GM12878 (cell line): ENCODE measurements at regions not wholly inside any gene's neighbourhood (a gene's known extent, or its start where the extent isn't known, plus 50 kb on each side); places are given as distances from the start of the nearest gene placed in this dataset.

Experiments
- ATAC-seq: fragments of 200-7000 bp; cut with Tn5 transposase; 3 replicates; pipeline ENCODE4 v1.9.1; 2020; ENCODE audit warnings: mild to moderate bottlenecking, moderate library complexity
- BruUV-seq: library from RNA; stranded (reverse); fragments of 400-500 nt; replicated peaks from 2 replicates; lab custom pipeline; 2021; lab: Mats Ljungman, UMichigan
- CTCF ChIA-PET: fragments of 300-600 bp; sonication (Branson Sonifier 250); formaldehyde crosslinking; extraction: SDS; loops from one replicate; lab custom pipeline; 2021; ENCODE audit warnings: inconsistent platforms; lab: Yijun Ruan, JAX
- POLR2A ChIA-PET: fragments of 350-600 bp; formaldehyde crosslinking; extraction: SDS; loops from one replicate; lab custom pipeline; 2021; ENCODE audit warnings: inconsistent platforms; lab: Charles Lee
- RAD21 ChIA-PET: fragments of 300-600 bp; sonication (Branson Sonifier 250); formaldehyde crosslinking; loops from one replicate; lab custom pipeline; 2023; ENCODE audit warnings: antibody characterized with exemption; ENCODE audit not compliant: unreplicated experiment; lab: Charles Lee
- SMC1A ChIA-PET: fragments of 300-600 bp; sonication (Branson Sonifier 250); formaldehyde crosslinking; loops from one replicate; lab custom pipeline; 2023; ENCODE audit not compliant: unreplicated experiment, uncharacterized antibody; lab: Charles Lee
- DNase-seq: peaks from one replicate; pipeline ENCODE4 v3.0.0-alpha.2; 2011; ENCODE audit warnings: low read depth, low spot score
- FAIRE-seq: peaks from 3 replicates; lab custom pipeline; 2011; peaks lifted over from hg19 to GRCh38; lab: Jason Lieb, UNC
- H2AFZ ChIP-seq: 2 replicates; pipeline ENCODE4 v1.6.0; 2011; ENCODE audit warnings: low read depth, low read length, control low read depth; ENCODE audit not compliant: control insufficient read depth
- H3K27ac ChIP-seq: 2 replicates; pipeline ENCODE4 v1.5.1; 2011; ENCODE audit warnings: control low read depth; ENCODE audit not compliant: control insufficient read depth, insufficient read depth
- H3K27me3 ChIP-seq, 2 experiments: replicated peaks in 1 of 2; 2 replicates each; pipeline versions ENCODE4 v1.6.0 to v1.6.1; 2011; ENCODE audit warnings: low read length in 1 of 2; ENCODE audit not compliant: control insufficient read depth in 2 of 2, insufficient read depth in 2 of 2
- H3K36me3 ChIP-seq, 2 experiments: 2 replicates each; pipeline ENCODE4 v1.5.1; 2011; ENCODE audit warnings: low read length in 1 of 2; ENCODE audit not compliant: control insufficient read depth in 2 of 2, insufficient read depth in 2 of 2
- H3K4me1 ChIP-seq: 2 replicates; pipeline ENCODE4 v1.6.1; 2011; ENCODE audit warnings: mild to moderate bottlenecking, low read length, moderate library complexity, mixed read lengths; ENCODE audit not compliant: control insufficient read depth, insufficient read depth
- H3K4me2 ChIP-seq: 2 replicates; pipeline ENCODE4 v1.6.0; 2011; ENCODE audit warnings: control low read depth; ENCODE audit not compliant: control insufficient read depth, insufficient read depth
- H3K4me3 ChIP-seq: fragments of 200-600 bp; sonication (generic); 2 replicates; pipeline ENCODE4 v1.5.1; 2016
- H3K79me2 ChIP-seq: 2 replicates; pipeline ENCODE4 v1.6.0; 2011; ENCODE audit warnings: low read length; ENCODE audit not compliant: control insufficient read depth, insufficient read depth
- H3K9ac ChIP-seq: 2 replicates; pipeline ENCODE4 v1.8.0; 2011; ENCODE audit warnings: low read length, control low read depth, mixed read lengths; ENCODE audit not compliant: control insufficient read depth, insufficient read depth
- H3K9me3 ChIP-seq: replicated peaks from 3 replicates; pipeline ENCODE4 v1.5.1; 2011; ENCODE audit warnings: mild to moderate bottlenecking, low read length; ENCODE audit not compliant: control insufficient read depth, insufficient read depth
- H4K20me1 ChIP-seq: 2 replicates; pipeline ENCODE4 v1.6.0; 2011; ENCODE audit not compliant: control insufficient read depth, insufficient read depth
- FOXK2 ChIP-seq: fragments of 450-650 bp; IDR thresholded peaks from 2 replicates; pipeline ENCODE4 v1.6.1; 2017; ENCODE audit warnings: mild to moderate bottlenecking, moderate library complexity
- GATAD2B ChIP-seq: fragments of 450-650 bp; conservative IDR thresholded peaks from 2 replicates; pipeline ENCODE4 v1.6.1; 2017; ENCODE audit warnings: low read depth, mild to moderate bottlenecking, moderate library complexity
- HDAC2 ChIP-seq: fragments of 200-600 bp; sonication (generic); IDR thresholded peaks from 2 replicates; pipeline ENCODE4 v1.6.1; 2017
- MTA2 ChIP-seq: fragments of 450-650 bp; IDR thresholded peaks from 2 replicates; pipeline ENCODE4 v1.6.1; 2016; ENCODE audit warnings: low read depth, mild to moderate bottlenecking, moderate library complexity
- MYB ChIP-seq: fragments of 150-350 bp; IDR thresholded peaks from 2 replicates; pipeline ENCODE4 v1.6.1; 2014; ENCODE audit warnings: mild to moderate bottlenecking, low read depth, low read length, borderline replicate concordance
- NFXL1 ChIP-seq: fragments of 450-650 bp; IDR thresholded peaks from 2 replicates; pipeline ENCODE4 v1.6.1; 2017; ENCODE audit warnings: antibody characterized with exemption, mild to moderate bottlenecking, borderline replicate concordance
- NR2C2 ChIP-seq: IDR thresholded peaks from 2 replicates; pipeline ENCODE4 v1.6.1; 2011; ENCODE audit warnings: borderline replicate concordance, low read depth; ENCODE audit not compliant: control insufficient read depth, insufficient read length
- SIN3A ChIP-seq: IDR thresholded peaks from 2 replicates; pipeline ENCODE4 v1.6.1; 2012; ENCODE audit warnings: low read depth, low read length, improper control_type of control experiment
- SUZ12 ChIP-seq: fragments of 200-600 bp; sonication (generic); IDR thresholded peaks from one replicate; pipeline ENCODE4 v1.6.1; 2018; ENCODE audit warnings: antibody characterized with exemption, mild to moderate bottlenecking; ENCODE audit not compliant: unreplicated experiment
- USF1 ChIP-seq: IDR thresholded peaks from 2 replicates; pipeline ENCODE4 v1.6.1; 2011; ENCODE audit warnings: borderline replicate concordance, low read depth, mild to moderate bottlenecking, moderate library complexity, mixed read lengths, low read length; ENCODE audit not compliant: insufficient read depth; ENCODE audit errors: extremely low read length
- ZNF274 ChIP-seq: IDR thresholded peaks from one replicate; pipeline ENCODE4 v1.8.0; 2011; ENCODE audit not compliant: insufficient read length, insufficient read depth
- ZZZ3 ChIP-seq: IDR thresholded peaks from 2 replicates; pipeline ENCODE4 v1.6.1; 2011; ENCODE audit warnings: low read depth; ENCODE audit not compliant: control insufficient read depth, insufficient read length
- WGBS: methylation state at CpG from one replicate; pipeline ENCODE4 v1.1.6; 2016; ENCODE audit warnings: low lambda C conversion rate; ENCODE audit not compliant: insufficient replicate concordance, insufficient coverage; ENCODE audit errors: missing lambda C conversion rate; 5-methylcytosine and 5-hydroxymethylcytosine counted together
- in situ Hi-C: fragments of 300-500 bp; cut with MboI; formaldehyde crosslinking; loops from 9 replicates; pipeline ENCODE4 v1.14.3; 2018; ENCODE audit warnings: mixed read lengths
- intact Hi-C: fragments of 100-400 bp; cut with micrococcal nuclease; formaldehyde crosslinking; loops from one replicate; pipeline ENCODE4 v1.14.2; 2022; ENCODE audit not compliant: unreplicated experiment
- TF ChIP-seq, protein P1 (sequence below): fragments of 450-650 bp; IDR thresholded peaks from 2 replicates; pipeline ENCODE4 v1.6.1; 2017; ENCODE audit warnings: mild to moderate bottlenecking, moderate library complexity

DNA sequence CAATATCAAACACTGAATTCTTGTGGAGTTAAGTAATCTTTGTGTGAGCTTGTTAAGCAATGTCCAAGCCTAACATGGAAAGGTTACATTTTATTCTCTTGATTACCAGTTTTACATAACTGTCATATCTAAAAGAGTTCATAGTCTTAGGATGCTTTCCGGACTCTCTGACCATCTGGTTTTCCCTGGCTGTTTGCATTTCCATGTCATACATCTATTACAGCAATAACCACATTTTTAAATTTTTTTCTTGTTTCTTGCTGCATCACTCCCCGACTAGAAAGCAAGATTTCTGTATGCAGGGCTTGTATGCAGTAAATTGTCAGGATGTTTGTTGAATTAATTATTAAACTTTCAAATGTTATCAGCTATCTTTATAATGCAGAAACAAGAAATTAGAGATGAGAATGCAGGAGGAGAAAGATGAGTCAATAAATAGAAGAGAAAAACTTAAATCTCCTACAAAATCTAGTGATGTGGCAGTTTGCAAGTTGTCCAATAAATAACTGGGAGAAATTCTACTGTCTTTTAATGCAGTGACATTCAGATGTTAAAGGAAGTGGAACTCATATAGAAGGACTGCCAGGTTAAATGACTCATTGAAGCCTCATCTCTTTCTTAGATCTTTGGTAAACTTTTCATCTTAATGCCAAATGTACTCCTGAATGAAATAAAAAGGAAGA, 179.6 kb upstream of the SGCD start (continued):
- TF ChIP-seq, protein P1, sequence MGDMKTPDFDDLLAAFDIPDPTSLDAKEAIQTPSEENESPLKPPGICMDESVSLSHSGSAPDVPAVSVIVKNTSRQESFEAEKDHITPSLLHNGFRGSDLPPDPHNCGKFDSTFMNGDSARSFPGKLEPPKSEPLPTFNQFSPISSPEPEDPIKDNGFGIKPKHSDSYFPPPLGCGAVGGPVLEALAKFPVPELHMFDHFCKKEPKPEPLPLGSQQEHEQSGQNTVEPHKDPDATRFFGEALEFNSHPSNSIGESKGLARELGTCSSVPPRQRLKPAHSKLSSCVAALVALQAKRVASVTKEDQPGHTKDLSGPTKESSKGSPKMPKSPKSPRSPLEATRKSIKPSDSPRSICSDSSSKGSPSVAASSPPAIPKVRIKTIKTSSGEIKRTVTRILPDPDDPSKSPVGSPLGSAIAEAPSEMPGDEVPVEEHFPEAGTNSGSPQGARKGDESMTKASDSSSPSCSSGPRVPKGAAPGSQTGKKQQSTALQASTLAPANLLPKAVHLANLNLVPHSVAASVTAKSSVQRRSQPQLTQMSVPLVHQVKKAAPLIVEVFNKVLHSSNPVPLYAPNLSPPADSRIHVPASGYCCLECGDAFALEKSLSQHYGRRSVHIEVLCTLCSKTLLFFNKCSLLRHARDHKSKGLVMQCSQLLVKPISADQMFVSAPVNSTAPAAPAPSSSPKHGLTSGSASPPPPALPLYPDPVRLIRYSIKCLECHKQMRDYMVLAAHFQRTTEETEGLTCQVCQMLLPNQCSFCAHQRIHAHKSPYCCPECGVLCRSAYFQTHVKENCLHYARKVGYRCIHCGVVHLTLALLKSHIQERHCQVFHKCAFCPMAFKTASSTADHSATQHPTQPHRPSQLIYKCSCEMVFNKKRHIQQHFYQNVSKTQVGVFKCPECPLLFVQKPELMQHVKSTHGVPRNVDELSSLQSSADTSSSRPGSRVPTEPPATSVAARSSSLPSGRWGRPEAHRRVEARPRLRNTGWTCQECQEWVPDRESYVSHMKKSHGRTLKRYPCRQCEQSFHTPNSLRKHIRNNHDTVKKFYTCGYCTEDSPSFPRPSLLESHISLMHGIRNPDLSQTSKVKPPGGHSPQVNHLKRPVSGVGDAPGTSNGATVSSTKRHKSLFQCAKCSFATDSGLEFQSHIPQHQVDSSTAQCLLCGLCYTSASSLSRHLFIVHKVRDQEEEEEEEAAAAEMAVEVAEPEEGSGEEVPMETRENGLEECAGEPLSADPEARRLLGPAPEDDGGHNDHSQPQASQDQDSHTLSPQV: no peak

- intact Hi-C loops (no loop called here), in situ Hi-C loops (no loop called here)
- no peaks in the 10 kb centered on the region for H3K36me3 ChIP-seq
- CTCF ChIA-PET: no interaction called here
- DNase-seq: no peak
- no peak for ATAC-seq
- no peak overlapping the region for H3K9ac ChIP-seq
- WGBS: 0% methylated on average over 1 of the region's 1 CpG
- H2AFZ ChIP-seq: no peak overlapping the region
- POLR2A ChIA-PET: no interaction called here
- H3K4me1 ChIP-seq: no peaks in the 10 kb centered on the region
- no peaks in the 10 kb centered on the region for H3K79me2 ChIP-seq
- no peak overlapping the region for H3K4me3 ChIP-seq
- H4K20me1 ChIP-seq: no peaks in the 10 kb centered on the region
- H3K9me3 ChIP-seq: no peaks in the 10 kb centered on the region; the same call in 2 of the 3 replicates
- SMC1A ChIA-PET: interaction anchor here (1.2 kb wide), 1 partner anchor 11 kb away, joined by 3 read pairs; no protein-coding TSS in a partner anchor
- TF ChIP-seq, protein P1: no peak
- TF ChIP-seq NFXL1 (no peak), FOXK2 (no peak), HDAC2 (no peak), MYB (no peak), MTA2 (no peak), ZNF274 (no peak), SUZ12 (no peak), SIN3A (no peak), USF1 (no peak), NR2C2 (no peak), ZZZ3 (no peak), GATAD2B (no peak)
- no peak overlapping the region for H3K4me2 ChIP-seq
- no TSS peak for BruUV-seq
- FAIRE-seq: no peak
- RAD21 ChIA-PET: no interaction called here
- H3K27me3 ChIP-seq: no peaks in the 10 kb centered on the region; a peak in 1 of 4 replicates
- H3K27ac ChIP-seq: no peak overlapping the region
Measured at GRCh38 chr5:156147944-156148285, 179.0 kb upstream of the SGCD start.
